ENCODE measurements at regions not wholly inside any gene's neighbourhood (a gene's known extent, or its start where the extent isn't known, plus 50 kb on each side); places are given as distances from the start of the nearest gene placed in this dataset.

DNA sequence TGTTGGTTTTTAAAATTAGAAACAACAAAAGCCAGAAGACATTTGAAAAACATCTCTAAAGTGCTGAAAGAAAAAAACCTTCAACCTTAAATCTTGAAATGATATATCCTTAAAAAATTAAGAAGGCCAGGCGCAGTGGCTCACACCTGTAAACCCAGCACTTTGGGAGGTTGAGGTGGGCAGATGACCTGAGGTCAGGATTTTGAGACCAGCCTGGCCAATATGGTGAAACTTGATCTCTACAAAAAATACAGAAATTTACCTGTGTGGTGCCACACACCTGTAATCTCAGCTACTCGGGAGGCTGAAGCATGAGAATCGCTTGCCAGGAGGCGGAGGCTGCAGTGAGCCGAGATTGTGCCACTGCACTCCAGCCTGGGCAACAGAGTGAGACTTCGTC, 87.7 kb upstream of the SIX2 start:
- TF ChIP-seq, protein P1, sequence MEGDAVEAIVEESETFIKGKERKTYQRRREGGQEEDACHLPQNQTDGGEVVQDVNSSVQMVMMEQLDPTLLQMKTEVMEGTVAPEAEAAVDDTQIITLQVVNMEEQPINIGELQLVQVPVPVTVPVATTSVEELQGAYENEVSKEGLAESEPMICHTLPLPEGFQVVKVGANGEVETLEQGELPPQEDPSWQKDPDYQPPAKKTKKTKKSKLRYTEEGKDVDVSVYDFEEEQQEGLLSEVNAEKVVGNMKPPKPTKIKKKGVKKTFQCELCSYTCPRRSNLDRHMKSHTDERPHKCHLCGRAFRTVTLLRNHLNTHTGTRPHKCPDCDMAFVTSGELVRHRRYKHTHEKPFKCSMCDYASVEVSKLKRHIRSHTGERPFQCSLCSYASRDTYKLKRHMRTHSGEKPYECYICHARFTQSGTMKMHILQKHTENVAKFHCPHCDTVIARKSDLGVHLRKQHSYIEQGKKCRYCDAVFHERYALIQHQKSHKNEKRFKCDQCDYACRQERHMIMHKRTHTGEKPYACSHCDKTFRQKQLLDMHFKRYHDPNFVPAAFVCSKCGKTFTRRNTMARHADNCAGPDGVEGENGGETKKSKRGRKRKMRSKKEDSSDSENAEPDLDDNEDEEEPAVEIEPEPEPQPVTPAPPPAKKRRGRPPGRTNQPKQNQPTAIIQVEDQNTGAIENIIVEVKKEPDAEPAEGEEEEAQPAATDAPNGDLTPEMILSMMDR (IDR thresholded peaks at IDR 0.05; ENCODE audit: low read depth, low read length), result no peak
- TF ChIP-seq POLR2A (IDR thresholded peaks at IDR 0.05; ENCODE audit: extremely low read depth, insufficient read length), result no peak

Measured in NB4 (cell line).